SK-N-SH treated with all-trans-retinoic acid at 6 μM for 48 hours (cell line): ENCODE measurements at regions not wholly inside any gene's neighbourhood (a gene's known extent, or its start where the extent isn't known, plus 50 kb on each side); places are given as distances from the start of the nearest gene placed in this dataset.

Experiments used
- ATAC-seq: fragments of 200-7000 bp; cut with Tn5 transposase; 3 replicates; pipeline ENCODE4 v1.9.1; 2020; ENCODE audit warnings: mild to moderate bottlenecking, moderate library complexity
- ARNTL ChIP-seq: fragments of 450-650 bp; formaldehyde crosslinking; IDR thresholded peaks from 2 replicates; pipeline ENCODE4 v1.5.0; 2020; ENCODE audit warnings: low read depth, mild to moderate bottlenecking, moderate library complexity, borderline replicate concordance
- BACH2 ChIP-seq: fragments of 250-450 bp; sonication (Bioruptor Pico); IDR thresholded peaks from 2 replicates; pipeline ENCODE4 v1.9.0; 2021; ENCODE audit warnings: mild to moderate bottlenecking, borderline replicate concordance
- CREB5 ChIP-seq: fragments of 250-450 bp; sonication (Bioruptor Pico); IDR thresholded peaks from 2 replicates; pipeline ENCODE4 v1.5.1; 2020; ENCODE audit warnings: low read depth, mild to moderate bottlenecking, moderate library complexity
- CSDC2 ChIP-seq: fragments of 250-450 bp; sonication (Bioruptor Pico); IDR thresholded peaks from 2 replicates; pipeline ENCODE4 v1.5.0; 2020; ENCODE audit warnings: mild to moderate bottlenecking, moderate library complexity
- CSRNP3 ChIP-seq: fragments of 250-450 bp; sonication (Bioruptor Pico); IDR thresholded peaks from 2 replicates; pipeline ENCODE4 v1.5.1; 2021; ENCODE audit warnings: mild to moderate bottlenecking, moderate library complexity
- ESRRG ChIP-seq: fragments of 250-450 bp; sonication (Bioruptor Pico); IDR thresholded peaks from 2 replicates; pipeline ENCODE4 v1.6.1; 2021; ENCODE audit warnings: mild to moderate bottlenecking
- GLIS3 ChIP-seq: fragments of 250-450 bp; sonication (Bioruptor Pico); IDR thresholded peaks from 2 replicates; pipeline ENCODE4 v1.5.0; 2020; ENCODE audit warnings: mild to moderate bottlenecking, moderate library complexity
- ISL1 ChIP-seq: fragments of 250-450 bp; sonication (Bioruptor Pico); IDR thresholded peaks from 2 replicates; pipeline ENCODE4 v2.1.2; 2022; ENCODE audit warnings: mild to moderate bottlenecking, moderate library complexity
- OSR1 ChIP-seq: fragments of 250-450 bp; sonication (Bioruptor Pico); IDR thresholded peaks from 2 replicates; pipeline ENCODE4 v1.8.0; 2022; ENCODE audit warnings: moderate library complexity, mild to moderate bottlenecking, inconsistent platforms
- PATZ1 ChIP-seq: fragments of 250-450 bp; sonication (Bioruptor Pico); IDR thresholded peaks from 2 replicates; pipeline ENCODE4 v1.8.0; 2020; ENCODE audit warnings: mild to moderate bottlenecking, moderate library complexity, borderline replicate concordance
- POU6F1 ChIP-seq: fragments of 250-450 bp; sonication (Bioruptor Pico); IDR thresholded peaks from 2 replicates; pipeline ENCODE4 v1.8.0; 2021; ENCODE audit warnings: low read depth, mild to moderate bottlenecking, moderate library complexity, borderline replicate concordance
- PPARA ChIP-seq: fragments of 250-450 bp; sonication (Bioruptor Pico); IDR thresholded peaks from 2 replicates; pipeline ENCODE4 v1.5.0; 2020; ENCODE audit warnings: mild to moderate bottlenecking, borderline replicate concordance
- RARB ChIP-seq: fragments of 250-450 bp; sonication (Bioruptor Pico); IDR thresholded peaks from 2 replicates; pipeline ENCODE4 v1.8.0; 2021; ENCODE audit warnings: mild to moderate bottlenecking, moderate library complexity
- SNAI2 ChIP-seq: fragments of 250-450 bp; sonication (Bioruptor Pico); IDR thresholded peaks from 2 replicates; pipeline ENCODE4 v1.5.0; 2020; ENCODE audit warnings: mild to moderate bottlenecking, moderate library complexity
- TCF4 ChIP-seq: fragments of 250-450 bp; sonication (Bioruptor Pico); IDR thresholded peaks from 2 replicates; pipeline ENCODE4 v1.8.0; 2021; ENCODE audit warnings: mild to moderate bottlenecking, moderate library complexity, borderline replicate concordance
- TOX ChIP-seq: fragments of 250-450 bp; sonication (Bioruptor Pico); IDR thresholded peaks from 2 replicates; pipeline ENCODE4 v1.8.0; 2021; ENCODE audit warnings: mild to moderate bottlenecking, moderate library complexity, borderline replicate concordance
- TSHZ2 ChIP-seq: fragments of 250-450 bp; sonication (Bioruptor Pico); IDR thresholded peaks from 2 replicates; pipeline ENCODE4 v1.5.0; 2020; ENCODE audit warnings: mild to moderate bottlenecking, moderate library complexity
- ZC3H10 ChIP-seq: fragments of 250-450 bp; sonication (Bioruptor Pico); IDR thresholded peaks from 2 replicates; pipeline ENCODE4 v1.5.1; 2021; ENCODE audit warnings: mild to moderate bottlenecking, moderate library complexity
- ZFP3 ChIP-seq: fragments of 250-450 bp; sonication (Bioruptor Pico); IDR thresholded peaks from 2 replicates; pipeline ENCODE4 v1.5.0; 2020; ENCODE audit warnings: mild to moderate bottlenecking, moderate library complexity
- ZFP30 ChIP-seq: fragments of 450-650 bp; formaldehyde crosslinking; IDR thresholded peaks from 2 replicates; pipeline ENCODE4 v1.5.0; 2022; ENCODE audit warnings: mild to moderate bottlenecking, moderate library complexity
- ZNF565 ChIP-seq: fragments of 450-650 bp; formaldehyde crosslinking; conservative IDR thresholded peaks from 2 replicates; pipeline ENCODE4 v1.5.0; 2020; ENCODE audit warnings: low read depth, mild to moderate bottlenecking, moderate library complexity
- ZNF8 ChIP-seq: fragments of 450-650 bp; formaldehyde crosslinking; IDR thresholded peaks from 2 replicates; pipeline ENCODE4 v1.5.0; 2020; ENCODE audit warnings: mild to moderate bottlenecking, moderate library complexity

- ATAC-seq = no peak
- TF ChIP-seq TSHZ2 (CRISPR knock-in tag) (no peak), CSRNP3 (CRISPR knock-in tag) (no peak), GLIS3 (CRISPR knock-in tag) (no peak)
Measured at GRCh38 chr11:42251984-42252383, 792.5 kb upstream of the LRRC4C start.

GRCh38 chr11:42253156-42253555 lies 793.7 kb upstream of the LRRC4C start:
- ATAC-seq = no peak
- TF ChIP-seq TOX (CRISPR knock-in tag) (no peak), ZFP30 (CRISPR knock-in tag) (no peak)

- no peak for ATAC-seq
- no peak for TF ChIP-seq ZNF8
- no peak for TF ChIP-seq BACH2 (CRISPR knock-in tag)
- TF ChIP-seq CREB5 = no peak
- no peak for TF ChIP-seq ESRRG (CRISPR knock-in tag)
- TF ChIP-seq RARB (CRISPR knock-in tag) = no peak
Measured at GRCh38 chr11:42255906-42256305, 796.5 kb upstream of the LRRC4C start.

GRCh38 chr11:42257534-42257933 lies 798.1 kb upstream of the LRRC4C start:
- TF ChIP-seq RARB (CRISPR knock-in tag) (no peak), OSR1 (CRISPR knock-in tag) (no peak), ESRRG (CRISPR knock-in tag) (no peak), ZNF8 (no peak), PATZ1 (CRISPR knock-in tag) (no peak), ISL1 (CRISPR knock-in tag) (no peak), POU6F1 (CRISPR knock-in tag) (no peak), ARNTL (no peak), ZNF565 (CRISPR knock-in tag) (no peak), ZFP30 (CRISPR knock-in tag) (no peak), SNAI2 (CRISPR knock-in tag) (no peak), ZC3H10 (CRISPR knock-in tag) (no peak), CREB5 (no peak), CSDC2 (no peak), TSHZ2 (CRISPR knock-in tag) (no peak), ZFP3 (CRISPR knock-in tag) (no peak), TCF4 (CRISPR knock-in tag) (no peak), PPARA (CRISPR knock-in tag) (no peak)

More at GRCh38 chr11:42257534-42257933, 798.1 kb upstream of the LRRC4C start:
- no peak for ATAC-seq
